SK-N-SH (cell line): ENCODE measurements at regions not wholly inside any gene's neighbourhood (a gene's known extent, or its start where the extent isn't known, plus 50 kb on each side); places are given as distances from the start of the nearest gene placed in this dataset.
A peak's percentile ranks its signal among the peaks of the same experiment; 100 is the strongest.

Experiments
- CTCF ChIA-PET: fragments of 300-600, 350-600 bp; formaldehyde crosslinking; extraction: SDS; loops from one replicate; lab custom pipeline; 2021; lab: Yijun Ruan, JAX
- POLR2A ChIA-PET: fragments of 350-600 bp; sonication (Branson Sonifier 250); formaldehyde crosslinking; extraction: SDS; loops from one replicate; lab custom pipeline; 2020; ENCODE audit warnings: antibody characterized with exemption, inconsistent platforms; lab: Yijun Ruan, JAX
- DNase-seq: peaks from one replicate; pipeline ENCODE4 v3.0.0; 2012
- H2AFZ ChIP-seq: fragments of 200-600 bp; sonication (generic); 2 replicates; pipeline ENCODE4 v1.8.1; 2016; ENCODE audit warnings: antibody characterized with exemption, mild to moderate bottlenecking, low read depth
- H3F3A ChIP-seq: fragments of 200-600 bp; sonication (generic); replicated peaks from 2 replicates; pipeline ENCODE3; 2016; ENCODE audit warnings: antibody characterized with exemption, mild to moderate bottlenecking; ENCODE audit not compliant: insufficient read depth
- H3K27ac ChIP-seq, 2 experiments: fragments of 200-500 bp in 1 of 2; fragments of 200-600 bp in 1 of 2; sonication (Bioruptor generic) in 1 of 2; sonication (generic), shearing (Covaris generic) in 1 of 2; 2 replicates each; pipeline versions ENCODE4 v1.5.1 to v1.6.1; 2014 to 2016; ENCODE audit warnings: low read depth in 2 of 2, inconsistent platforms in 1 of 2, low read length in 1 of 2, mild to moderate bottlenecking in 1 of 2, mixed read lengths in 1 of 2
- H3K27me3 ChIP-seq: fragments of 200-600 bp; sonication (generic), shearing (Covaris generic); 2 replicates; pipeline ENCODE4 v1.6.1; 2016; ENCODE audit warnings: mixed run types; ENCODE audit not compliant: insufficient read depth
- H3K36me3 ChIP-seq, 2 experiments: fragments of 200-500 bp in 1 of 2; fragments of 200-600 bp in 1 of 2; sonication (Bioruptor generic) in 1 of 2; sonication (generic) in 1 of 2; replicated peaks in 1 of 2; 2 replicates each; pipeline versions ENCODE3 to v1.5.1; 2014 to 2016; ENCODE audit warnings: low read length in 1 of 2, mild to moderate bottlenecking in 1 of 2; ENCODE audit not compliant: insufficient read depth in 2 of 2, control insufficient read depth in 1 of 2
- H3K4me1 ChIP-seq, 2 experiments: fragments of 200-500 bp in 1 of 2; fragments of 200-600 bp in 1 of 2; sonication (Bioruptor generic) in 1 of 2; sonication (generic), shearing (Covaris generic) in 1 of 2; 2 replicates each; pipeline versions ENCODE4 v1.5.1 to v1.6.1; 2014 to 2016; ENCODE audit warnings: low read depth in 1 of 2, low read length in 1 of 2, mixed run types in 1 of 2; ENCODE audit not compliant: insufficient read depth in 2 of 2, control insufficient read depth in 1 of 2
- H3K4me2 ChIP-seq: fragments of 200-600 bp; sonication (generic), shearing (Covaris generic); 2 replicates; pipeline ENCODE4 v1.6.1; 2017; ENCODE audit warnings: mixed run types
- H3K4me3 ChIP-seq, 2 experiments: fragments of 200-500 bp in 1 of 2; fragments of 200-600 bp in 1 of 2; sonication (Bioruptor generic) in 1 of 2; sonication (generic), shearing (Covaris generic) in 1 of 2; 2 replicates each; pipeline versions ENCODE4 v1.5.1 to v1.8.1; 2014 to 2016; ENCODE audit warnings: low read depth in 2 of 2, inconsistent platforms in 1 of 2, low read length in 1 of 2, mild to moderate bottlenecking in 1 of 2, mixed read lengths in 1 of 2, moderate library complexity in 1 of 2
- H3K79me2 ChIP-seq: fragments of 200-600 bp; sonication (generic); 2 replicates; pipeline ENCODE4 v1.8.1; 2017; ENCODE audit warnings: mild to moderate bottlenecking; ENCODE audit not compliant: insufficient read depth
- H3K9ac ChIP-seq: fragments of 200-600 bp; sonication (generic); 2 replicates; pipeline ENCODE4 v1.6.1; 2017; ENCODE audit warnings: mixed run types
- H3K9me2 ChIP-seq: fragments of 200-600 bp; sonication (generic); 2 replicates; pipeline ENCODE4 v1.6.1; 2017; ENCODE audit warnings: mixed run types
- H3K9me3 ChIP-seq: fragments of 200-600 bp; sonication (generic); 2 replicates; pipeline ENCODE4 v1.6.1; 2017; ENCODE audit warnings: mixed run types, mild to moderate bottlenecking, moderate library complexity
- H4K20me1 ChIP-seq: fragments of 200-600 bp; sonication (generic); 2 replicates; pipeline ENCODE4 v1.6.1; 2017; ENCODE audit warnings: mild to moderate bottlenecking, mixed run types; ENCODE audit not compliant: insufficient read depth
- EP300 ChIP-seq, 2 experiments: IDR thresholded peaks; 2 replicates each; pipeline versions ENCODE4 v1.4.0 to v1.6.1; 2012; ENCODE audit warnings: borderline replicate concordance in 1 of 2, low read depth in 1 of 2, low read length in 1 of 2
- FOSL2 ChIP-seq: IDR thresholded peaks from 2 replicates; pipeline ENCODE4 v1.4.0; 2012; ENCODE audit warnings: low read depth, mild to moderate bottlenecking, moderate library complexity, borderline replicate concordance
- GATA2 ChIP-seq: sonication (generic); formaldehyde crosslinking; IDR thresholded peaks from 2 replicates; pipeline ENCODE4 v1.5.0; 2020; ENCODE audit warnings: mild to moderate bottlenecking, missing genetic modification reagents
- SMC3 ChIP-seq: IDR thresholded peaks from 2 replicates; pipeline ENCODE4 v1.6.1; 2012; ENCODE audit warnings: low read depth, low read length, improper control_type of control experiment
- WGBS: methylation state at CpG from one replicate; pipeline ENCODE4 v1.1.6; 2017; ENCODE audit warnings: low lambda C conversion rate; 5-methylcytosine and 5-hydroxymethylcytosine counted together
- TF ChIP-seq, protein P1 (sequence below): IDR thresholded peaks from 2 replicates; pipeline ENCODE4; 2012
- TF ChIP-seq, protein P2 (sequence below): fragments of 200-600 bp; sonication (generic); IDR thresholded peaks from 2 replicates; pipeline ENCODE4 v1.6.1; 2017; ENCODE audit warnings: antibody characterized with exemption, mild to moderate bottlenecking, moderate library complexity
- TF ChIP-seq, protein P3 (sequence below): fragments of 150-350 bp; IDR thresholded peaks from 2 replicates; pipeline ENCODE4 v1.6.1; 2017; ENCODE audit warnings: antibody characterized with exemption, low read length, low read depth, borderline replicate concordance
- TF ChIP-seq, protein P4 (sequence below): IDR thresholded peaks from 2 replicates; pipeline ENCODE4 v1.4.0; 2012; ENCODE audit warnings: low read depth

DNA sequence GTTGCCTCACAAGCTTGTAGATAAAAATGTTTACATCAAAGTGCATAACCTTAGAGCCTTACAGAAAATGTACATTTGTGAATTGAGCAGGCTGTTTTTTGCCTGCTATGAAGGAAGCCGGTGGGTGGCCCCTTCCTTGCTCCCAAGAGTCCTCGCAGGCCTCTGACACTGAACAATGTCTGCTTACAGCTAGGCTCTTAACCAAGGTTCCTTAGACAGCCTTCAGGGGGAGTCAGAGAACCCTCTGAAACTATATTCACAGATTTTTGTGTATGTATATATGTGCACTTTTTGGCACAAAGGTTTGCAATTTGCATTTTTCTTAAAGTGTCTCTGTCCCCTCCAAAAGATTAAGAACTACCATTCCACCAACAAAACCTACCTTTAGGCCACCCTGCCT lies 282.6 kb downstream of the BARHL2 start:
- DNase-seq = no peak
- H3K4me2 ChIP-seq = no peak overlapping the region
- no peaks in the 10 kb centered on the region for H3K36me3 ChIP-seq
- no peaks in the 10 kb centered on the region for H3K9me3 ChIP-seq
- 0% methylated on average over 1 of the region's 2 CpGs for WGBS
- no peaks in the 10 kb centered on the region for H3K79me2 ChIP-seq
- H3K27me3 ChIP-seq = no peaks in the 10 kb centered on the region; the same call in none of the 2 replicates
- H3K9ac ChIP-seq = no peak overlapping the region
- no peak overlapping the region for H3K4me3 ChIP-seq
- H3K9me2 ChIP-seq = no peaks in the 10 kb centered on the region
- ChIA-PET POLR2A (no interaction called here), CTCF (no interaction called here)
- no peak overlapping the region for H2AFZ ChIP-seq
- no peaks in the 10 kb centered on the region for H3K4me1 ChIP-seq
- TF ChIP-seq, protein P1, sequence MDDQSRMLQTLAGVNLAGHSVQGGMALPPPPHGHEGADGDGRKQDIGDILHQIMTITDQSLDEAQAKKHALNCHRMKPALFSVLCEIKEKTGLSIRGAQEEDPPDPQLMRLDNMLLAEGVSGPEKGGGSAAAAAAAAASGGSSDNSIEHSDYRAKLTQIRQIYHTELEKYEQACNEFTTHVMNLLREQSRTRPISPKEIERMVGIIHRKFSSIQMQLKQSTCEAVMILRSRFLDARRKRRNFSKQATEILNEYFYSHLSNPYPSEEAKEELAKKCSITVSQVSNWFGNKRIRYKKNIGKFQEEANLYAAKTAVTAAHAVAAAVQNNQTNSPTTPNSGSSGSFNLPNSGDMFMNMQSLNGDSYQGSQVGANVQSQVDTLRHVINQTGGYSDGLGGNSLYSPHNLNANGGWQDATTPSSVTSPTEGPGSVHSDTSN = no peak
- TF ChIP-seq, protein P2, sequence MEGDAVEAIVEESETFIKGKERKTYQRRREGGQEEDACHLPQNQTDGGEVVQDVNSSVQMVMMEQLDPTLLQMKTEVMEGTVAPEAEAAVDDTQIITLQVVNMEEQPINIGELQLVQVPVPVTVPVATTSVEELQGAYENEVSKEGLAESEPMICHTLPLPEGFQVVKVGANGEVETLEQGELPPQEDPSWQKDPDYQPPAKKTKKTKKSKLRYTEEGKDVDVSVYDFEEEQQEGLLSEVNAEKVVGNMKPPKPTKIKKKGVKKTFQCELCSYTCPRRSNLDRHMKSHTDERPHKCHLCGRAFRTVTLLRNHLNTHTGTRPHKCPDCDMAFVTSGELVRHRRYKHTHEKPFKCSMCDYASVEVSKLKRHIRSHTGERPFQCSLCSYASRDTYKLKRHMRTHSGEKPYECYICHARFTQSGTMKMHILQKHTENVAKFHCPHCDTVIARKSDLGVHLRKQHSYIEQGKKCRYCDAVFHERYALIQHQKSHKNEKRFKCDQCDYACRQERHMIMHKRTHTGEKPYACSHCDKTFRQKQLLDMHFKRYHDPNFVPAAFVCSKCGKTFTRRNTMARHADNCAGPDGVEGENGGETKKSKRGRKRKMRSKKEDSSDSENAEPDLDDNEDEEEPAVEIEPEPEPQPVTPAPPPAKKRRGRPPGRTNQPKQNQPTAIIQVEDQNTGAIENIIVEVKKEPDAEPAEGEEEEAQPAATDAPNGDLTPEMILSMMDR = peak; percentile 42
- H4K20me1 ChIP-seq = no peaks in the 10 kb centered on the region
- H3K27ac ChIP-seq = no peak overlapping the region
- H3F3A ChIP-seq = no peaks in the 10 kb centered on the region

DNA sequence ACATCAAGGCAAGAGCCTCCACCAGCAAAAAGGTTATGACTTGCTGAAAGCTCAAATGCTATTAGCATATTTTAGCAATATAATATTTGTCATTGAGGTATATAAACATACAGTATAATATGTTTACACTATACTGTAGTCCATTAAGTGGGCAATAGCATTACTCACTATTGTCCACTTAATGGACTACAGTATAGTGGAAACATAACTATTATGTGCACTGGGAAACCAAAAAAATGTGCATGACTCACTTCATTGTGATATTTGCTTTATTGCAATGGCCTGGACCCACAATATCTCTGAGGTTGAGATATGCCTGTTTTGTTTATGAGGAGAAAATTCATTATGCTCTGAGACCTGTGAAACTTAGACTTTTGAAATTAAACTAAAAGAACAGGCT lies 300.0 kb downstream of the BARHL2 start:
- TF ChIP-seq GATA2 (CRISPR knock-in tag) (no peak), EP300 (IDR thresholded peaks at IDR 0.05; ENCODE audit: borderline replicate concordance in 1 of 2, low read depth in 1 of 2, low read length in 1 of 2) (no peak), FOSL2 (peak; percentile 12; the same call in 1 of the 2 replicates)
- TF ChIP-seq, all 33 proteins: peak for 1
- H3K9ac ChIP-seq = no peak overlapping the region
- POLR2A ChIA-PET = no interaction called here

DNA sequence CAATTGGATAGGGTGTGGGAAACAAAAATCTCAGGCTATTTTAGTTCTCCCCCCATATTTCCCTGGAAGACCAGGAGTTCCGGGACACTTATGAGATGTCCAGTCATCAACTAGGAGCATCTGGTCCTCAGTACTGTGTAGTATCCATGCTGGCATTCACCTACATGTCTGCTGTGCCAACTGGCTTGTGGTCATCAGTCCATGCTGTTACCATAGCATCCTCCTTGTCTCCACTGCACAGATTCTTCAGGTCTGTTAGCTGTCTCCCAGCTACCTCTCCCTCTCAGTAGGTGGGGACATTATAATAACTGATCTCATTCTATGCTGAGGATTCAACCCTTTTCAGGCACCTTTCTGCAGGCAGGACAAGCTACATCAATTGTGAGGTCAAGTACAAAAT lies 302.9 kb downstream of the BARHL2 start:
- H2AFZ ChIP-seq = no peak overlapping the region
- CTCF ChIA-PET = no interaction called here
- H3K27ac ChIP-seq = no peak overlapping the region
- no peaks in the 10 kb centered on the region for H3K79me2 ChIP-seq
- no peaks in the 10 kb centered on the region for H3K27me3 ChIP-seq
- no peaks in the 10 kb centered on the region for H3K9me2 ChIP-seq
- H3K4me1 ChIP-seq = no peaks in the 10 kb centered on the region
- TF ChIP-seq, protein P3, sequence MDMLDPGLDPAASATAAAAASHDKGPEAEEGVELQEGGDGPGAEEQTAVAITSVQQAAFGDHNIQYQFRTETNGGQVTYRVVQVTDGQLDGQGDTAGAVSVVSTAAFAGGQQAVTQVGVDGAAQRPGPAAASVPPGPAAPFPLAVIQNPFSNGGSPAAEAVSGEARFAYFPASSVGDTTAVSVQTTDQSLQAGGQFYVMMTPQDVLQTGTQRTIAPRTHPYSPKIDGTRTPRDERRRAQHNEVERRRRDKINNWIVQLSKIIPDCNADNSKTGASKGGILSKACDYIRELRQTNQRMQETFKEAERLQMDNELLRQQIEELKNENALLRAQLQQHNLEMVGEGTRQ = no peak
- no peak for TF ChIP-seq SMC3
- TF ChIP-seq, protein P1 = no peak
- TF ChIP-seq, protein P4, sequence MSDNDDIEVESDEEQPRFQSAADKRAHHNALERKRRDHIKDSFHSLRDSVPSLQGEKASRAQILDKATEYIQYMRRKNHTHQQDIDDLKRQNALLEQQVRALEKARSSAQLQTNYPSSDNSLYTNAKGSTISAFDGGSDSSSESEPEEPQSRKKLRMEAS = no peak
- TF ChIP-seq, all 33 proteins: peak for 0
- WGBS = 27% methylated on average over 1 of the region's 1 CpG
- no peak overlapping the region for H3K9ac ChIP-seq
- H3K36me3 ChIP-seq = no peaks in the 10 kb centered on the region
- no peak overlapping the region for H3K4me3 ChIP-seq
- H3K4me2 ChIP-seq = no peak overlapping the region
- no peaks in the 10 kb centered on the region for H3F3A ChIP-seq
- H3K9me3 ChIP-seq = no peaks in the 10 kb centered on the region
- POLR2A ChIA-PET = no interaction called here
- DNase-seq = no peak
- no peaks in the 10 kb centered on the region for H4K20me1 ChIP-seq

More for the DNA sequence above, 300.0 kb downstream of the BARHL2 start:
- Histone ChIP-seq H3K4me3 (no peak overlapping the region), H3K27me3 (no peaks in the 10 kb centered on the region), H2AFZ (0 out of 2 replicates have a peak overlapping the region, but pooled peaks have one; percentile 16), H3K9me2 (no peaks in the 10 kb centered on the region), H3K9me3 (no peaks in the 10 kb centered on the region), H3F3A (no peaks in the 10 kb centered on the region), H3K4me2 (no peak overlapping the region), H3K4me1 (no peaks in the 10 kb centered on the region), H3K79me2 (no peaks in the 10 kb centered on the region), H3K27ac (no peak overlapping the region), H3K36me3 (no peaks in the 10 kb centered on the region), H4K20me1 (no peaks in the 10 kb centered on the region)
- CTCF ChIA-PET = no interaction called here
- no peak for DNase-seq
